NCI-H460 (cell line): ENCODE measurements at regions not wholly inside any gene's neighbourhood (a gene's known extent, or its start where the extent isn't known, plus 50 kb on each side); places are given as distances from the start of the nearest gene placed in this dataset.

Source experiments
- DNase-seq: peaks from one replicate; pipeline ENCODE4 v3.0.0-alpha.2; 2016; ENCODE audit warnings: low read depth; ENCODE audit errors: extremely low read depth

- no peak for DNase-seq
These were observed 583.5 kb downstream of the XIRP2 start for GRCh38 chr2:167471734-167472133.

GRCh38 chr2:167471332-167471731 lies 583.1 kb downstream of the XIRP2 start:
- DNase-seq, result no peak

DNA sequence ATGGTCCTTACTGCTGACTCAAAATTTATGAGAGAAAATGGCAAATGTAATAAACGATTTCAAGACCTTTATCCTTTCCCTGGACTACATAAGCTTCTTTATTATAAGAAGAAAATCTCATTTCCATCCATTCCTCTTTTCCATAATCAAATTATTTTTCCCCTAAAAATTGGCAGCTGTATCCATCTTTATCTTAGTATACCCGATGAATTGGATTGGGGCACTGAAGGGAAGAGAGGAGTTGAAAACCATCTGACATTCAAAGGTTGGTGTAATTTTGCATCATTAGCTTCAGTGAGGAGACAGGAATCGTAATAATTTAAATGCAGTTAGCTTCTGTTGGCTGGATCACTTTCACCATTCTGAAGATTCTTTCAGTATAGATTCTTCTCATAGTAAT lies 574.1 kb downstream of the XIRP2 start:
- no peak for DNase-seq

DNA sequence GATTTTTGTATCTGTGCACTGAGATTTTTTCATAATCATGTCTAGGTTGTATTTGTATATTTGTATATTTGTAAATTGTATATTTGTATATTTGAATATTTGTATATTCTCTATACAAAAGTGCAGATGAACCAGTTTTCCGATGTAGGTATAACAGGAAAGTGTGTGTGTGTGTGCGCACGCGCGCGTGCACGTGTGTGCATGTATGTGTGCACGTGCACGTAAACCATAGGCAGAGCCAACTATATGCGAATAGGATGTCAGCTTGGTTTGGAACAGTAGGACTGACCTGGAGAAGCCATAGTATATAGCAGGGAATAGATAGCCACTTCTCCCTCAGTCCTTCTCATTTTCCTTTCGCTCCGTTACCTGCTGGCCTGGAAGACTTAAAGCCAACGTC lies 565.8 kb downstream of the XIRP2 start:
- DNase-seq, result no peak

GRCh38 chr2:167451496-167452289 lies 563.4 kb downstream of the XIRP2 start:
- no peak for DNase-seq

GRCh38 chr2:167450364-167450763 lies 562.1 kb downstream of the XIRP2 start:
- no peak for DNase-seq

GRCh38 chr2:167440382-167440781 lies 552.1 kb downstream of the XIRP2 start:
- DNase-seq, result no peak

DNA sequence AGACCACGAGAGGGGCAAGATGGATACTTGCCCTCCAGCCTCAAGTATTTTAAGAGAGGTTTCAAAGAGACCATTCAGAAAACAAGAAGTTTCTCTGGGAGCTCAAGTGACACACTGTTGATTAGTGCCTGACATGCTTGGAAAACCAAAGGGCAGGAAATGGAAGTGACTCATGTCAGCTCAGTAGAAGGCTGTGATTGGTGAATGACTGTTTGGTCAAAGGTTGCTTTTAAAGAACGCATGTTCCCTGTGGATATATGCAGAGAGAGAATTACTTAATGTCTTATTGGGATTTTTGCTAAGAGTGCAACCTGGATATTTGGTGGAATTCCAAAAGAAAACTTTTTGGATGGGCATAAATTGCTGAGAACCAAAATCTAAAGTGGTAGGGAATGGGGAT lies 549.9 kb downstream of the XIRP2 start:
- DNase-seq, result peak; percentile 1

DNA sequence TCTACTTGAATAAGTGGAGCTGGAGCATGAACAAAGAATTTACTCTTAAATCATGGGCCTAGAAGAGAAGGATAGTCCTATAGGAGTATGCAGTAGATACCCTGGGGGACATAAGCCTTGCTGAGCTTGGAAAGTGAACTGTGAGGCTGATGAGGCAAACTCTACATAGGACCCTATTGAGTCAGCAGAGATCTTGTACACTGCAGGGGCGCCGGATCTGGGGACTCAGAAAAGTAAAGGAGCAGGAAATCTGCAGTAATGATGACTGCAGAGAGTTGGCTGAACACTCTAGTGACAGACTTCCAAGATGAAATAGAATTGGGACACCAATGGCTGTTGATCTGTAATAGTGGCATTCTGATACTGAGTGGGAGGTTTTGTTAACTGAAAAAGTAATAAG lies 543.7 kb downstream of the XIRP2 start:
- DNase-seq, result no peak

GRCh38 chr2:167430447-167430846 lies 542.2 kb downstream of the XIRP2 start:
- no peak for DNase-seq

DNA sequence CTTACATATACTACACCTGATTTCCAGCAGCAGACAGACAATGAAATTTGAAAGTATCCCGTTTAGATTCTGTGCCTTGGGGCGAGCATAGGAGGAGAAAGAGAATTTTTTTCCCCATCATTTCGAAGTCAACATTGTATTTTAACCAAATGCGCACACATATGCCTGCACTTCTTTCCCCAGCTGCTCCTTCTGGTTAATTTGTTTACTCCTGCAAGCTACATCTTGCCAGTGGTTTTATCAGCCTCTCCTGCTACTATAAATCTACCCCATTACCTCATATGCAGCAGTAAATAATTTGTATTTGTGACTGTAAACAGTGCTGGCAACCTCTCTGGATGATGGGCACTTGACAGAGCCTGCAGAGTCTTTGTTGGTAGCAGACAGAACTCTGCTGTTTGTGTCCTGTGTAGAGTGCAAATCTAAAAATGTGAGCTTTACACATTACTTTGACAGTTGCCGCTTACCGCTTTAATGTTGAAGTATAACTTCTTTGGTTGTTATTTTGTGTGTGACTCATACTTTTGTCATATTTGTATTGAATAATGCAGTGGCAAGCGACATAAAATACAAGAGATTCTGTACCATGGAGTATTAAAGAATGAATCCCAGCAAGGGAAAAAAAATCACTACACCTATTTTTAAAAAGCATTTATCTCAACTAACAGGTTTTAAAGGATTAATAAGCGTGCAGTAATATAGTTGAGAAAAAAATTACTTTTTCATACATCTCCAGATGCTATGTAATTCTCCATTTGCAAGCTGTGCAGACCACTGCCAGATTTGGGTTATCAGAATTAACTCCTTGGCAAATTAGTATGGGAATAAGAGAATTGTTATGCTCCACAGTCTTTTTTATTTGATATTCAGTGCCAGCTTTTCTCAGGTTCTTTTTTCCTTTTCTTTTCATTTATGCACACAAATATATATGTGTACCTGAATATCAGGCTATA lies 536.8 kb downstream of the XIRP2 start:
- no peak for DNase-seq

GRCh38 chr2:167424221-167424620 lies 535.9 kb downstream of the XIRP2 start:
- no peak for DNase-seq

DNA sequence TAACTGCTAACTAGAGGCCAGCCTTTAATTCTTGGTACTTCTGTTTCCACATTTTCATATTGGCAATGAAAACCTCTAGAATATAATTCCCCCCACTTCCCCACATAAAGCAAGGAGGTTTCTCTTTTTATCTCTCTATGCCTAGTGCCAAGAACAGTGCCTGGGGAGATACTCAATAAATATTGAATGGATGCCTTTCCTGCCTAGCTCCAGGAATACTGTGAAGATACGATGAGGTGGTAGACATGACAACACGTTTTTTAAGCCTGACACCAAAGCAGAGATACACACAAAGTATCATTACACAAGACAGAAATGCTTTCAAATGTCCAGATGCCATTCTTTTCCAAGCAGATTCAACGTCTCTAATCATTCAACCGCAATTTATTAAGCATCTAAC lies 535.5 kb downstream of the XIRP2 start:
- DNase-seq, result no peak

- no peak for DNase-seq
These were observed 531.9 kb downstream of the XIRP2 start for GRCh38 chr2:167420211-167420610.

- no peak for DNase-seq
These were observed 526.8 kb downstream of the XIRP2 start for GRCh38 chr2:167415068-167415467.

GRCh38 chr2:167411367-167411766 lies 523.1 kb downstream of the XIRP2 start:
- DNase-seq, result no peak

DNA sequence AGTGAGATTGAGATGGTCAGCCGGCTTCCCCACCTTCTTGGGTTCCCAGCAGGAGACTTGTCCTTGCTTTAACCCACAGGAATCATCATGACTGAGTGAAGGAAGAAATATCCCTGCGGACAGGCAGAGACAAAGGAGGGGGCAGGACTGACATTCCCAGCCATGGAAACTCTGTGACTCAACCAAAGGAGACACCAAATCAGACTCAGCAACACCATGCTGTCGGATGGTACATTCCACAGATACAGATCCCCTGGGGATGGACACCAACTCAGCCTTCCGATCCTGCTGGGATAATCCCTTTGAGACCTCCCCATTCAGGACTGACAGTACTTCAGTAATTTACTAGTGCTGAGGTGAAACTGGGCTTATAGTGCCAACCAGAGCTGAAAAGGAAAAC lies 518.3 kb downstream of the XIRP2 start:
- no peak for DNase-seq

DNA sequence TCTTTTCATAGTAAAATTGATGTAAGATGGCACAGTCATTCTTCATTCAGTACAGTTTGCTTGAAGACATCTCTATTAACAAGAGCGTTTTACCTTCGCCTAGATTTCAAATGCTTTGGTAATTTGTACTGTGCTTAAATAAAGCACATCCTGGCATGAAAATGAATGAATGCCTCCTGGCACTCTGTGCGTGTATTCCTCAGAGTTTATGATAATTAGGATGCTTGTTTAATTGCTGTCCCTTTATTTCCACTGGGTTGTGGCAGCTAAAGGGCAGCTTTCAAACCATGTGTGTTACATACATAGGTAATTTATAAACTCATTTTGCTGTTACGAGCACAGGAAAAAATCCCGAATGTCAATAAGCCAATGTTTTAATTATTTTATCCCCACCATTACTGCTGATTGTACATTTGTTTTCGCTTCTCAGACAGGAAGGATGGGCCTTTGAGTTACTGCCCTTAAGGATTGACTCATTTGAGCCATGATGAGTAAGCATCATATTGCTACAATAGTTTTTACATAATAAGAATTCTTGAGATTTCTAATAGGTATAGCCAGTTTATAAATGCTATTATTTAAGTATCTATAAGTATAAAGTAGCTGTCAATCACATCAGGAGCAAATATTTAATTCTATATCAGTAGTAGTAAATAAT lies 516.5 kb downstream of the XIRP2 start:
- no peak for DNase-seq

DNA sequence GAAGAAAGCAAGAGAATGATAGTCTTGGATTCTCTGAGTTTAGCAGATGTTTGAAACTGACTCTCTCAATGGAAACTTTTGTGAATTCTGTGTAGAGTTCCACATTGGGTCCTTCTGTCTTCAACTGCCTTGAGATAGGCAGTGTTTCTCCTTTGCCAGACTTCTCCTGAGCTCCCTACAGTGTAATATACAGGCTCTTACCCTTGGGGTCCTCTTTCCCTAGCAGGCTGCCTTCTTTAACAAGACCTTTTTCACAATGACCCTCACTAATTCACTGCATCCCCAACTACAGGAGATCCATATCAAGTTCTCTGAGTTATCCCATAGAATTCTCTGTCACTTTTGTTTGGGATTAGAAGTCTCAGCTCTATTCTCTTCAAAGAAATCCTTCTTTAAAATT lies 513.0 kb downstream of the XIRP2 start:
- DNase-seq, result no peak

- DNase-seq, result no peak
These were observed 512.3 kb downstream of the XIRP2 start for GRCh38 chr2:167400546-167400945.

- DNase-seq, result no peak
These were observed 510.6 kb downstream of the XIRP2 start for GRCh38 chr2:167398873-167399272.
